ENCODE measurements at regions not wholly inside any gene's neighbourhood (a gene's known extent, or its start where the extent isn't known, plus 50 kb on each side); places are given as distances from the start of the nearest gene placed in this dataset.
A peak's percentile ranks its signal among the peaks of the same experiment; 100 is the strongest.

GRCh38 chrX:57848857-57849256, 61.4 kb downstream of the ZXDA start:
- no peak for TF ChIP-seq CTCF (IDR thresholded peaks at IDR 0.05; ENCODE audit: insufficient read depth, low read length)
- H3K4me3 ChIP-seq (ENCODE audit: low read depth, low read length), result no peak overlapping the region
- DNase-seq (ENCODE audit: low read depth), result no peak

- DNase-seq (ENCODE audit: low read depth), result no peak
- TF ChIP-seq CTCF (IDR thresholded peaks at IDR 0.05; ENCODE audit: insufficient read depth, low read length), result no peak
- H3K4me3 ChIP-seq (ENCODE audit: low read depth, low read length), result no peak overlapping the region
These were observed 87.4 kb downstream of the ZXDA start for GRCh38 chrX:57822818-57823217.

GRCh38 chrX:57822398-57822797, 87.9 kb downstream of the ZXDA start:
- H3K4me3 ChIP-seq (ENCODE audit: low read depth, low read length), result no peak overlapping the region
- DNase-seq (ENCODE audit: low read depth), result no peak
- no peak for TF ChIP-seq CTCF (IDR thresholded peaks at IDR 0.05; ENCODE audit: insufficient read depth, low read length)

- peak; percentile 78 for DNase-seq (ENCODE audit: low read depth)
- peak; percentile 55 for TF ChIP-seq CTCF (IDR thresholded peaks at IDR 0.05; ENCODE audit: insufficient read depth, low read length)
- H3K4me3 ChIP-seq (ENCODE audit: low read depth, low read length), result no peak overlapping the region
These were observed 88.4 kb downstream of the ZXDA start for GRCh38 chrX:57821703-57822387.

- DNase-seq (ENCODE audit: low read depth), result peak; percentile 2
- peak; percentile 63 for TF ChIP-seq CTCF (IDR thresholded peaks at IDR 0.05; ENCODE audit: insufficient read depth, low read length)
- H3K4me3 ChIP-seq (ENCODE audit: low read depth, low read length), result no peak overlapping the region
These were observed 93.0 kb downstream of the ZXDA start for GRCh38 chrX:57817302-57817701.

- no peak overlapping the region for H3K4me3 ChIP-seq (ENCODE audit: low read depth, low read length)
- TF ChIP-seq CTCF (IDR thresholded peaks at IDR 0.05; ENCODE audit: insufficient read depth, low read length), result no peak
- DNase-seq (ENCODE audit: low read depth), result no peak
These were observed 92.6 kb upstream of the NLRP2B start for GRCh38 chrX:57772637-57773036.

- no peak for TF ChIP-seq CTCF (IDR thresholded peaks at IDR 0.05; ENCODE audit: insufficient read depth, low read length)
- H3K4me3 ChIP-seq (ENCODE audit: low read depth, low read length), result no peak overlapping the region
- no peak for DNase-seq (ENCODE audit: low read depth)
These were observed 91.6 kb upstream of the NLRP2B start for GRCh38 chrX:57771689-57772088.
